ENCODE measurements at regions not wholly inside any gene's neighbourhood (a gene's known extent, or its start where the extent isn't known, plus 50 kb on each side); places are given as distances from the start of the nearest gene placed in this dataset.

- no peak for TF ChIP-seq CTCF (IDR thresholded peaks at IDR 0.05)
- DNase-seq (ENCODE audit: low spot score): no peak
Measured at GRCh38 chr4:14065406-14065805, 437.9 kb upstream of the BOD1L1 start.

GRCh38 chr4:14066979-14067378 is 439.5 kb upstream of the BOD1L1 start:
- TF ChIP-seq CTCF (IDR thresholded peaks at IDR 0.05): no peak
- DNase-seq (ENCODE audit: low spot score) (no peak), ATAC-seq (ENCODE audit: low FRiP score) (no peak)

More at GRCh38 chr4:14065406-14065805, 437.9 kb upstream of the BOD1L1 start:
- no peak for ATAC-seq (ENCODE audit: low FRiP score)

GRCh38 chr4:14069886-14070285 is 442.4 kb upstream of the BOD1L1 start:
- ATAC-seq (ENCODE audit: low FRiP score) (no peak), DNase-seq (ENCODE audit: low spot score) (no peak)

GRCh38 chr4:14070289-14070880 is 442.9 kb upstream of the BOD1L1 start:
- no peak for TF ChIP-seq CTCF (IDR thresholded peaks at IDR 0.05)
- no peak for DNase-seq (ENCODE audit: low spot score)
- ATAC-seq (ENCODE audit: low FRiP score): no peak

More at GRCh38 chr4:14069886-14070285, 442.4 kb upstream of the BOD1L1 start:
- no peak for TF ChIP-seq CTCF (IDR thresholded peaks at IDR 0.05)

- DNase-seq (ENCODE audit: low spot score) (no peak), ATAC-seq (ENCODE audit: low FRiP score) (no peak)
- TF ChIP-seq CTCF (IDR thresholded peaks at IDR 0.05): no peak
Measured at GRCh38 chr4:14072506-14072905, 445.0 kb upstream of the BOD1L1 start.

GRCh38 chr4:14076776-14077175 is 449.3 kb upstream of the BOD1L1 start:
- ATAC-seq (ENCODE audit: low FRiP score): no peak
- no peak for TF ChIP-seq CTCF (IDR thresholded peaks at IDR 0.05)
- DNase-seq (ENCODE audit: low spot score): no peak

- ATAC-seq (ENCODE audit: low FRiP score) (no peak), DNase-seq (ENCODE audit: low spot score) (no peak)
- no peak for TF ChIP-seq CTCF (IDR thresholded peaks at IDR 0.05)
Measured at GRCh38 chr4:14078326-14078725, 450.8 kb upstream of the BOD1L1 start.
